DND-41 (cell line): ENCODE measurements at regions not wholly inside any gene's neighbourhood (a gene's known extent, or its start where the extent isn't known, plus 50 kb on each side); places are given as distances from the start of the nearest gene placed in this dataset.

Experiments used
- EZH2 ChIP-seq: IDR thresholded peaks from 3 replicates; pipeline ENCODE4 v1.6.1; 2012; ENCODE audit warnings: borderline replicate concordance, low read depth, mild to moderate bottlenecking, moderate library complexity, low read length, inconsistent platforms; ENCODE audit not compliant: severe bottlenecking
- TF ChIP-seq, protein P1 (sequence below): IDR thresholded peaks from 2 replicates; pipeline ENCODE4 v1.5.1; 2012; ENCODE audit warnings: borderline replicate concordance, low read length, moderate library complexity, mild to moderate bottlenecking; ENCODE audit not compliant: poor library complexity, severe bottlenecking; ENCODE audit errors: extremely low read depth

GRCh38 chr4:30350288-30350687 is 369.9 kb upstream of the PCDH7 start:
- TF ChIP-seq EZH2 = no peak
- TF ChIP-seq, protein P1, sequence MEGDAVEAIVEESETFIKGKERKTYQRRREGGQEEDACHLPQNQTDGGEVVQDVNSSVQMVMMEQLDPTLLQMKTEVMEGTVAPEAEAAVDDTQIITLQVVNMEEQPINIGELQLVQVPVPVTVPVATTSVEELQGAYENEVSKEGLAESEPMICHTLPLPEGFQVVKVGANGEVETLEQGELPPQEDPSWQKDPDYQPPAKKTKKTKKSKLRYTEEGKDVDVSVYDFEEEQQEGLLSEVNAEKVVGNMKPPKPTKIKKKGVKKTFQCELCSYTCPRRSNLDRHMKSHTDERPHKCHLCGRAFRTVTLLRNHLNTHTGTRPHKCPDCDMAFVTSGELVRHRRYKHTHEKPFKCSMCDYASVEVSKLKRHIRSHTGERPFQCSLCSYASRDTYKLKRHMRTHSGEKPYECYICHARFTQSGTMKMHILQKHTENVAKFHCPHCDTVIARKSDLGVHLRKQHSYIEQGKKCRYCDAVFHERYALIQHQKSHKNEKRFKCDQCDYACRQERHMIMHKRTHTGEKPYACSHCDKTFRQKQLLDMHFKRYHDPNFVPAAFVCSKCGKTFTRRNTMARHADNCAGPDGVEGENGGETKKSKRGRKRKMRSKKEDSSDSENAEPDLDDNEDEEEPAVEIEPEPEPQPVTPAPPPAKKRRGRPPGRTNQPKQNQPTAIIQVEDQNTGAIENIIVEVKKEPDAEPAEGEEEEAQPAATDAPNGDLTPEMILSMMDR = no peak
